ENCODE measurements at regions not wholly inside any gene's neighbourhood (a gene's known extent, or its start where the extent isn't known, plus 50 kb on each side); places are given as distances from the start of the nearest gene placed in this dataset.

- TF ChIP-seq CTCF (IDR thresholded peaks at IDR 0.05) (no peak), POLR2A (IDR thresholded peaks at IDR 0.05) (no peak)
These were observed 90.5 kb upstream of the PHYHIPL start for GRCh38 chr10:59085711-59086502.

Measured in heart left ventricle (tissue), 13 donors.